ENCODE measurements at regions not wholly inside any gene's neighbourhood (a gene's known extent, or its start where the extent isn't known, plus 50 kb on each side); places are given as distances from the start of the nearest gene placed in this dataset.

DNA sequence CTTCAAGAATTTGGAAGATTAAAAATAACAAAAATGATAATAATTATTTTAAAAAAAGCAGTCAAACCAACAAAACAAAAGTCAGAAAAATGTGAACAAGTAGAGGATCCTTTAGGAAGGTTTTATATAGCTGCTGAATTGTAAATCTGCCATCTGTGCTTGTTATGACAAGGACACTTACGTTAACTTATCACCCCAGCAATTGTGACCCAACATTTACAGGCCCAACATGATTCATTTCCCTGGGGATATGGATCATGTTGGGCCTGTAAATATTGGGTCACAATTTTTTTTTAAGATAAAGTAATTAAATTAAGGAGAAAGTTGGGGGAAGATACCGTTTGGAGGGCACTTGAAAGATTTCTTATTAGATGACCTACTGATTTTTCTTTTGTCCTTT is 261.4 kb upstream of the HABP2 start:
- Histone ChIP-seq H3K4me3 (ENCODE audit: low read depth in 2 of 2, low read length in 1 of 2) (no peak overlapping the region), H3K4me1 (ENCODE audit: control insufficient read depth in 1 of 2, insufficient read depth in 2 of 2, low read depth in 1 of 2, low read length in 1 of 2) (no peaks in the 10 kb centered on the region), H3K27me3 (ENCODE audit: insufficient read depth) (no peaks in the 10 kb centered on the region), H2AFZ (ENCODE audit: low read depth) (no peak overlapping the region), H3K4me2 (no peak overlapping the region), H3K36me3 (replicated peaks in 1 of 2; ENCODE audit: control insufficient read depth in 1 of 2, insufficient read depth in 2 of 2, low read length in 1 of 2) (no peaks in the 10 kb centered on the region), H3K79me2 (ENCODE audit: insufficient read depth) (no peaks in the 10 kb centered on the region), H3K27ac (ENCODE audit: low read depth in 2 of 2, low read length in 1 of 2) (no peak overlapping the region), H3K9me3 (no peaks in the 10 kb centered on the region), H3K9me2 (no peaks in the 10 kb centered on the region), H3F3A (replicated peaks; ENCODE audit: insufficient read depth) (no peaks in the 10 kb centered on the region), H3K9ac (no peak overlapping the region), H4K20me1 (ENCODE audit: insufficient read depth) (no peaks in the 10 kb centered on the region)
- ChIA-PET POLR2A (no interaction called here), CTCF (interaction anchor here (1.1 kb wide), 1 partner anchor 272 kb away, joined by 3 read pairs; no protein-coding TSS in a partner anchor)
- TF ChIP-seq, protein P1, sequence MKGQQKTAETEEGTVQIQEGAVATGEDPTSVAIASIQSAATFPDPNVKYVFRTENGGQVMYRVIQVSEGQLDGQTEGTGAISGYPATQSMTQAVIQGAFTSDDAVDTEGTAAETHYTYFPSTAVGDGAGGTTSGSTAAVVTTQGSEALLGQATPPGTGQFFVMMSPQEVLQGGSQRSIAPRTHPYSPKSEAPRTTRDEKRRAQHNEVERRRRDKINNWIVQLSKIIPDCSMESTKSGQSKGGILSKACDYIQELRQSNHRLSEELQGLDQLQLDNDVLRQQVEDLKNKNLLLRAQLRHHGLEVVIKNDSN (IDR thresholded peaks at IDR 0.05; ENCODE audit: borderline replicate concordance, low read depth), result no peak
- TF ChIP-seq TCF12 (IDR thresholded peaks at IDR 0.05), result no peak
- TF ChIP-seq POLR2AphosphoS5 (IDR thresholded peaks at IDR 0.05; ENCODE audit: low read depth, low read length), result no peak
- no peak for TF ChIP-seq CTCF (IDR thresholded peaks at IDR 0.05)
- TF ChIP-seq RAD21 (IDR thresholded peaks at IDR 0.05; ENCODE audit: low read length), result no peak
- TF ChIP-seq MAX (IDR thresholded peaks at IDR 0.05; ENCODE audit: low read depth), result no peak
- no peak for TF ChIP-seq RFX5 (IDR thresholded peaks at IDR 0.05; ENCODE audit: low read length)
- no peak for TF ChIP-seq FOXJ3 (CRISPR knock-in tag; IDR thresholded peaks at IDR 0.05)
- TF ChIP-seq ZBTB33 (IDR thresholded peaks at IDR 0.05; ENCODE audit: borderline replicate concordance, low read depth), result no peak
- no peak for TF ChIP-seq YY1 (IDR thresholded peaks at IDR 0.05; ENCODE audit: low read depth)
- 59% methylated on average over 2 of the region's 2 CpGs for WGBS (ENCODE audit: low lambda C conversion rate)
- DNase-seq, result no peak

DNA sequence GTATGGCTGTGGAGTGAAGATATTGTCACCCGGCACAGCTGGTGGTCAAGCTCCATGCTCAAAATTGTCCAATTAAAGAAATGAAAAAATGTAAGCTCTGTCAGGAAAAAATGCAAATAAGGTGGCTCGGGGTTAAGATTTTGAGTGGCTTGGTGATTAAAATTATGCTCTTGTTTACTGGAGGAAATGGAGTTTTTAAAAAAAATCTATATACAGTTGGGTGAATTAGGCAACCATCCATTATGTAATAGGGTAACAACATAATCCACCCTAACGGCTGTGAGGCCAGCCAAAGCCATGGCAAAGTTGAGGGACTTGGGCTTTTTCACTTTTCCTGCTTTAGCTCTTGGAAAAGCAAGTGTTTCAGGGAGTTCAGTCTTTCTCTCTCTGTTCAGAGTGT is 260.8 kb upstream of the HABP2 start:
- Histone ChIP-seq H3K79me2 (ENCODE audit: insufficient read depth) (no peaks in the 10 kb centered on the region), H3K4me2 (no peak overlapping the region), H3F3A (replicated peaks; ENCODE audit: insufficient read depth) (no peaks in the 10 kb centered on the region), H2AFZ (ENCODE audit: low read depth) (no peak overlapping the region), H3K27ac (ENCODE audit: low read depth in 2 of 2, low read length in 1 of 2) (no peak overlapping the region), H3K27me3 (ENCODE audit: insufficient read depth) (no peaks in the 10 kb centered on the region), H3K4me1 (ENCODE audit: control insufficient read depth in 1 of 2, insufficient read depth in 2 of 2, low read depth in 1 of 2, low read length in 1 of 2) (no peaks in the 10 kb centered on the region), H3K9ac (no peak overlapping the region), H3K9me3 (no peaks in the 10 kb centered on the region), H4K20me1 (ENCODE audit: insufficient read depth) (no peaks in the 10 kb centered on the region), H3K9me2 (no peaks in the 10 kb centered on the region), H3K4me3 (ENCODE audit: low read depth in 2 of 2, low read length in 1 of 2) (no peak overlapping the region), H3K36me3 (replicated peaks in 1 of 2; ENCODE audit: control insufficient read depth in 1 of 2, insufficient read depth in 2 of 2, low read length in 1 of 2) (no peaks in the 10 kb centered on the region)
- POLR2A ChIA-PET, result no interaction called here
- CTCF ChIA-PET, result interaction anchor here (1.1 kb wide), 1 partner anchor 271 kb away, joined by 3 read pairs; no protein-coding TSS in a partner anchor
- no peak for DNase-seq
- 86% methylated on average over 3 of the region's 3 CpGs for WGBS (ENCODE audit: low lambda C conversion rate)
- TF ChIP-seq NRF1 (IDR thresholded peaks at IDR 0.05; ENCODE audit: low read depth, low read length), result no peak
- no peak for TF ChIP-seq ZBTB33 (IDR thresholded peaks at IDR 0.05; ENCODE audit: borderline replicate concordance, low read depth)
- TF ChIP-seq RAD21 (IDR thresholded peaks at IDR 0.05; ENCODE audit: low read length), result no peak
- TF ChIP-seq RFX5 (IDR thresholded peaks at IDR 0.05; ENCODE audit: low read length), result no peak
- TF ChIP-seq MAX (IDR thresholded peaks at IDR 0.05; ENCODE audit: low read depth), result no peak
- TF ChIP-seq REST (IDR thresholded peaks at IDR 0.05; ENCODE audit: low read depth, low read length), result no peak
- no peak for TF ChIP-seq GATA2 (CRISPR knock-in tag; IDR thresholded peaks at IDR 0.05)
- no peak for TF ChIP-seq EP300 (IDR thresholded peaks at IDR 0.05; ENCODE audit: borderline replicate concordance in 1 of 2, low read depth in 1 of 2, low read length in 1 of 2)
- TF ChIP-seq SMC3 (IDR thresholded peaks at IDR 0.05; ENCODE audit: low read depth, low read length), result no peak
- no peak for TF ChIP-seq MXI1 (IDR thresholded peaks at IDR 0.05; ENCODE audit: low read depth, low read length)
